ENCODE measurements at regions not wholly inside any gene's neighbourhood (a gene's known extent, or its start where the extent isn't known, plus 50 kb on each side); places are given as distances from the start of the nearest gene placed in this dataset.

DNA sequence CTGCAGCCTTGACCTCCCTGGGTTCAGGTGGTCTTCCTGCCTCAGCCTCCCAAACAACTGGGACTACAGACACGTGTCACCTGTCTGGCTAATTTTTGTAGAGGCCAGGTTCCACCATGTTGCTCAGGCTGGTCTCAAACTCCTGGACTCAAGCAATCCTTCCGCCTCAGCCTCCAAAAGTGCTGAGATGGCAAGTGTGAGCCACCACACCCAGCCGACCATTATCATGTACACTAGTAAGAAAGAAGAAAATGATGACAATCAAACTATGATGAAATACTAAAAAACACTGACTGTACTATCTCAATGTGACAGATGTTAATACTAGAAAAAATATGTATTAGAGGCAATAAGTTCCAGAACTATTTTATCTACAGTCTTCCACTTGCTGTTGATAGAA lies 420.9 kb downstream of the TRIB2 start:
- Mint-ChIP-seq H3K9me3 (peaks cover 9% of the 10 kb centered on the region), H3K36me3 (no peaks in the 10 kb centered on the region), H3K27ac (no peak overlapping the region), H3K4me3 (no peak overlapping the region), H3K27me3 (ENCODE audit: low read depth) (no peaks in the 10 kb centered on the region), H3K4me1 (no peaks in the 10 kb centered on the region)
- ChIA-PET POLR2A (no interaction called here), CTCF (no interaction called here)
- DNase-seq (ENCODE audit: low spot score) (no peak), ATAC-seq (no peak)
- TF ChIP-seq, protein P1, sequence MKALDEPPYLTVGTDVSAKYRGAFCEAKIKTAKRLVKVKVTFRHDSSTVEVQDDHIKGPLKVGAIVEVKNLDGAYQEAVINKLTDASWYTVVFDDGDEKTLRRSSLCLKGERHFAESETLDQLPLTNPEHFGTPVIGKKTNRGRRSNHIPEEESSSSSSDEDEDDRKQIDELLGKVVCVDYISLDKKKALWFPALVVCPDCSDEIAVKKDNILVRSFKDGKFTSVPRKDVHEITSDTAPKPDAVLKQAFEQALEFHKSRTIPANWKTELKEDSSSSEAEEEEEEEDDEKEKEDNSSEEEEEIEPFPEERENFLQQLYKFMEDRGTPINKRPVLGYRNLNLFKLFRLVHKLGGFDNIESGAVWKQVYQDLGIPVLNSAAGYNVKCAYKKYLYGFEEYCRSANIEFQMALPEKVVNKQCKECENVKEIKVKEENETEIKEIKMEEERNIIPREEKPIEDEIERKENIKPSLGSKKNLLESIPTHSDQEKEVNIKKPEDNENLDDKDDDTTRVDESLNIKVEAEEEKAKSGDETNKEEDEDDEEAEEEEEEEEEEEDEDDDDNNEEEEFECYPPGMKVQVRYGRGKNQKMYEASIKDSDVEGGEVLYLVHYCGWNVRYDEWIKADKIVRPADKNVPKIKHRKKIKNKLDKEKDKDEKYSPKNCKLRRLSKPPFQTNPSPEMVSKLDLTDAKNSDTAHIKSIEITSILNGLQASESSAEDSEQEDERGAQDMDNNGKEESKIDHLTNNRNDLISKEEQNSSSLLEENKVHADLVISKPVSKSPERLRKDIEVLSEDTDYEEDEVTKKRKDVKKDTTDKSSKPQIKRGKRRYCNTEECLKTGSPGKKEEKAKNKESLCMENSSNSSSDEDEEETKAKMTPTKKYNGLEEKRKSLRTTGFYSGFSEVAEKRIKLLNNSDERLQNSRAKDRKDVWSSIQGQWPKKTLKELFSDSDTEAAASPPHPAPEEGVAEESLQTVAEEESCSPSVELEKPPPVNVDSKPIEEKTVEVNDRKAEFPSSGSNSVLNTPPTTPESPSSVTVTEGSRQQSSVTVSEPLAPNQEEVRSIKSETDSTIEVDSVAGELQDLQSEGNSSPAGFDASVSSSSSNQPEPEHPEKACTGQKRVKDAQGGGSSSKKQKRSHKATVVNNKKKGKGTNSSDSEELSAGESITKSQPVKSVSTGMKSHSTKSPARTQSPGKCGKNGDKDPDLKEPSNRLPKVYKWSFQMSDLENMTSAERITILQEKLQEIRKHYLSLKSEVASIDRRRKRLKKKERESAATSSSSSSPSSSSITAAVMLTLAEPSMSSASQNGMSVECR (CRISPR knock-in tag; IDR thresholded peaks at IDR 0.05; ENCODE audit: borderline replicate concordance), result no peak
- TF ChIP-seq, protein P2, sequence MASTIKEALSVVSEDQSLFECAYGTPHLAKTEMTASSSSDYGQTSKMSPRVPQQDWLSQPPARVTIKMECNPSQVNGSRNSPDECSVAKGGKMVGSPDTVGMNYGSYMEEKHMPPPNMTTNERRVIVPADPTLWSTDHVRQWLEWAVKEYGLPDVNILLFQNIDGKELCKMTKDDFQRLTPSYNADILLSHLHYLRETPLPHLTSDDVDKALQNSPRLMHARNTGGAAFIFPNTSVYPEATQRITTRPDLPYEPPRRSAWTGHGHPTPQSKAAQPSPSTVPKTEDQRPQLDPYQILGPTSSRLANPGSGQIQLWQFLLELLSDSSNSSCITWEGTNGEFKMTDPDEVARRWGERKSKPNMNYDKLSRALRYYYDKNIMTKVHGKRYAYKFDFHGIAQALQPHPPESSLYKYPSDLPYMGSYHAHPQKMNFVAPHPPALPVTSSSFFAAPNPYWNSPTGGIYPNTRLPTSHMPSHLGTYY (CRISPR knock-in tag; IDR thresholded peaks at IDR 0.05), result no peak
- TF ChIP-seq, protein P3, sequence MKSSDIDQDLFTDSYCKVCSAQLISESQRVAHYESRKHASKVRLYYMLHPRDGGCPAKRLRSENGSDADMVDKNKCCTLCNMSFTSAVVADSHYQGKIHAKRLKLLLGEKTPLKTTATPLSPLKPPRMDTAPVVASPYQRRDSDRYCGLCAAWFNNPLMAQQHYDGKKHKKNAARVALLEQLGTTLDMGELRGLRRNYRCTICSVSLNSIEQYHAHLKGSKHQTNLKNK (CRISPR knock-in tag; IDR thresholded peaks at IDR 0.05), result no peak
- TF ChIP-seq, protein P4, sequence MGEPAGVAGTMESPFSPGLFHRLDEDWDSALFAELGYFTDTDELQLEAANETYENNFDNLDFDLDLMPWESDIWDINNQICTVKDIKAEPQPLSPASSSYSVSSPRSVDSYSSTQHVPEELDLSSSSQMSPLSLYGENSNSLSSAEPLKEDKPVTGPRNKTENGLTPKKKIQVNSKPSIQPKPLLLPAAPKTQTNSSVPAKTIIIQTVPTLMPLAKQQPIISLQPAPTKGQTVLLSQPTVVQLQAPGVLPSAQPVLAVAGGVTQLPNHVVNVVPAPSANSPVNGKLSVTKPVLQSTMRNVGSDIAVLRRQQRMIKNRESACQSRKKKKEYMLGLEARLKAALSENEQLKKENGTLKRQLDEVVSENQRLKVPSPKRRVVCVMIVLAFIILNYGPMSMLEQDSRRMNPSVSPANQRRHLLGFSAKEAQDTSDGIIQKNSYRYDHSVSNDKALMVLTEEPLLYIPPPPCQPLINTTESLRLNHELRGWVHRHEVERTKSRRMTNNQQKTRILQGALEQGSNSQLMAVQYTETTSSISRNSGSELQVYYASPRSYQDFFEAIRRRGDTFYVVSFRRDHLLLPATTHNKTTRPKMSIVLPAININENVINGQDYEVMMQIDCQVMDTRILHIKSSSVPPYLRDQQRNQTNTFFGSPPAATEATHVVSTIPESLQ (CRISPR knock-in tag; IDR thresholded peaks at IDR 0.05), result no peak
- TF ChIP-seq, protein P5, sequence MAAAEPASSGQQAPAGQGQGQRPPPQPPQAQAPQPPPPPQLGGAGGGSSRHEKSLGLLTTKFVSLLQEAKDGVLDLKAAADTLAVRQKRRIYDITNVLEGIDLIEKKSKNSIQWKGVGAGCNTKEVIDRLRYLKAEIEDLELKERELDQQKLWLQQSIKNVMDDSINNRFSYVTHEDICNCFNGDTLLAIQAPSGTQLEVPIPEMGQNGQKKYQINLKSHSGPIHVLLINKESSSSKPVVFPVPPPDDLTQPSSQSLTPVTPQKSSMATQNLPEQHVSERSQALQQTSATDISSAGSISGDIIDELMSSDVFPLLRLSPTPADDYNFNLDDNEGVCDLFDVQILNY (CRISPR knock-in tag; IDR thresholded peaks at IDR 0.05), result no peak
- TF ChIP-seq EMX1 (CRISPR knock-in tag; IDR thresholded peaks at IDR 0.05) (no peak), KAT7 (CRISPR knock-in tag; IDR thresholded peaks at IDR 0.05; ENCODE audit: borderline replicate concordance) (no peak), MYBL2 (CRISPR knock-in tag; IDR thresholded peaks at IDR 0.05) (no peak), ZNF232 (CRISPR knock-in tag; IDR thresholded peaks at IDR 0.05) (no peak), CREB1 (CRISPR knock-in tag; IDR thresholded peaks at IDR 0.05) (no peak), ESRRA (CRISPR knock-in tag; IDR thresholded peaks at IDR 0.05; ENCODE audit: borderline replicate concordance) (no peak)
- TF ChIP-seq, protein P6, sequence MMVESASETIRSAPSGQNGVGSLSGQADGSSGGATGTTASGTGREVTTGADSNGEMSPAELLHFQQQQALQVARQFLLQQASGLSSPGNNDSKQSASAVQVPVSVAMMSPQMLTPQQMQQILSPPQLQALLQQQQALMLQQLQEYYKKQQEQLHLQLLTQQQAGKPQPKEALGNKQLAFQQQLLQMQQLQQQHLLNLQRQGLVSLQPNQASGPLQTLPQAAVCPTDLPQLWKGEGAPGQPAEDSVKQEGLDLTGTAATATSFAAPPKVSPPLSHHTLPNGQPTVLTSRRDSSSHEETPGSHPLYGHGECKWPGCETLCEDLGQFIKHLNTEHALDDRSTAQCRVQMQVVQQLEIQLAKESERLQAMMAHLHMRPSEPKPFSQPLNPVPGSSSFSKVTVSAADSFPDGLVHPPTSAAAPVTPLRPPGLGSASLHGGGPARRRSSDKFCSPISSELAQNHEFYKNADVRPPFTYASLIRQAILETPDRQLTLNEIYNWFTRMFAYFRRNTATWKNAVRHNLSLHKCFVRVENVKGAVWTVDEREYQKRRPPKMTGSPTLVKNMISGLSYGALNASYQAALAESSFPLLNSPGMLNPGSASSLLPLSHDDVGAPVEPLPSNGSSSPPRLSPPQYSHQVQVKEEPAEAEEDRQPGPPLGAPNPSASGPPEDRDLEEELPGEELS (CRISPR knock-in tag; IDR thresholded peaks at IDR 0.05), result no peak
- TF ChIP-seq, protein P7, sequence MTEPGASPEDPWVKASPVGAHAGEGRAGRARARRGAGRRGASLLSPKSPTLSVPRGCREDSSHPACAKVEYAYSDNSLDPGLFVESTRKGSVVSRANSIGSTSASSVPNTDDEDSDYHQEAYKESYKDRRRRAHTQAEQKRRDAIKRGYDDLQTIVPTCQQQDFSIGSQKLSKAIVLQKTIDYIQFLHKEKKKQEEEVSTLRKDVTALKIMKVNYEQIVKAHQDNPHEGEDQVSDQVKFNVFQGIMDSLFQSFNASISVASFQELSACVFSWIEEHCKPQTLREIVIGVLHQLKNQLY (CRISPR knock-in tag; IDR thresholded peaks at IDR 0.05), result no peak
- TF ChIP-seq, protein P8, sequence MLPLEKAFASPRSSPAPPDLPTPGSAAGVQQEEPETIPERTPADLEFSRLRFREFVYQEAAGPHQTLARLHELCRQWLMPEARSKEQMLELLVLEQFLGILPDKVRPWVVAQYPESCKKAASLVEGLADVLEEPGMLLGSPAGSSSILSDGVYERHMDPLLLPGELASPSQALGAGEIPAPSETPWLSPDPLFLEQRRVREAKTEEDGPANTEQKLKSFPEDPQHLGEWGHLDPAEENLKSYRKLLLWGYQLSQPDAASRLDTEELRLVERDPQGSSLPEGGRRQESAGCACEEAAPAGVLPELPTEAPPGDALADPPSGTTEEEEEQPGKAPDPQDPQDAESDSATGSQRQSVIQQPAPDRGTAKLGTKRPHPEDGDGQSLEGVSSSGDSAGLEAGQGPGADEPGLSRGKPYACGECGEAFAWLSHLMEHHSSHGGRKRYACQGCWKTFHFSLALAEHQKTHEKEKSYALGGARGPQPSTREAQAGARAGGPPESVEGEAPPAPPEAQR (CRISPR knock-in tag; IDR thresholded peaks at IDR 0.05), result no peak
- TF ChIP-seq, protein P9, sequence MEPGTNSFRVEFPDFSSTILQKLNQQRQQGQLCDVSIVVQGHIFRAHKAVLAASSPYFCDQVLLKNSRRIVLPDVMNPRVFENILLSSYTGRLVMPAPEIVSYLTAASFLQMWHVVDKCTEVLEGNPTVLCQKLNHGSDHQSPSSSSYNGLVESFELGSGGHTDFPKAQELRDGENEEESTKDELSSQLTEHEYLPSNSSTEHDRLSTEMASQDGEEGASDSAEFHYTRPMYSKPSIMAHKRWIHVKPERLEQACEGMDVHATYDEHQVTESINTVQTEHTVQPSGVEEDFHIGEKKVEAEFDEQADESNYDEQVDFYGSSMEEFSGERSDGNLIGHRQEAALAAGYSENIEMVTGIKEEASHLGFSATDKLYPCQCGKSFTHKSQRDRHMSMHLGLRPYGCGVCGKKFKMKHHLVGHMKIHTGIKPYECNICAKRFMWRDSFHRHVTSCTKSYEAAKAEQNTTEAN (CRISPR knock-in tag; IDR thresholded peaks at IDR 0.05), result no peak

Measured in WTC11 (cell line).